ENCODE measurements at regions not wholly inside any gene's neighbourhood (a gene's known extent, or its start where the extent isn't known, plus 50 kb on each side); places are given as distances from the start of the nearest gene placed in this dataset.

GRCh38 chr9:95756101-95756500 is 119.4 kb upstream of the ERCC6L2 start:
- DNase-seq (ENCODE audit: extremely low read depth, low read depth) = no peak
- TF ChIP-seq CTCF (IDR thresholded peaks at IDR 0.05; ENCODE audit: low read depth, low read length, missing control alignments) = no peak
- H3K4me3 ChIP-seq (replicated peaks; ENCODE audit: low read depth, low read length) = no peak overlapping the region

- TF ChIP-seq CTCF (IDR thresholded peaks at IDR 0.05; ENCODE audit: low read depth, low read length, missing control alignments) = no peak
- no peak for DNase-seq (ENCODE audit: extremely low read depth, low read depth)
- no peak overlapping the region for H3K4me3 ChIP-seq (replicated peaks; ENCODE audit: low read depth, low read length)
These were observed 120.1 kb upstream of the ERCC6L2 start for GRCh38 chr9:95755421-95755730.

DNA sequence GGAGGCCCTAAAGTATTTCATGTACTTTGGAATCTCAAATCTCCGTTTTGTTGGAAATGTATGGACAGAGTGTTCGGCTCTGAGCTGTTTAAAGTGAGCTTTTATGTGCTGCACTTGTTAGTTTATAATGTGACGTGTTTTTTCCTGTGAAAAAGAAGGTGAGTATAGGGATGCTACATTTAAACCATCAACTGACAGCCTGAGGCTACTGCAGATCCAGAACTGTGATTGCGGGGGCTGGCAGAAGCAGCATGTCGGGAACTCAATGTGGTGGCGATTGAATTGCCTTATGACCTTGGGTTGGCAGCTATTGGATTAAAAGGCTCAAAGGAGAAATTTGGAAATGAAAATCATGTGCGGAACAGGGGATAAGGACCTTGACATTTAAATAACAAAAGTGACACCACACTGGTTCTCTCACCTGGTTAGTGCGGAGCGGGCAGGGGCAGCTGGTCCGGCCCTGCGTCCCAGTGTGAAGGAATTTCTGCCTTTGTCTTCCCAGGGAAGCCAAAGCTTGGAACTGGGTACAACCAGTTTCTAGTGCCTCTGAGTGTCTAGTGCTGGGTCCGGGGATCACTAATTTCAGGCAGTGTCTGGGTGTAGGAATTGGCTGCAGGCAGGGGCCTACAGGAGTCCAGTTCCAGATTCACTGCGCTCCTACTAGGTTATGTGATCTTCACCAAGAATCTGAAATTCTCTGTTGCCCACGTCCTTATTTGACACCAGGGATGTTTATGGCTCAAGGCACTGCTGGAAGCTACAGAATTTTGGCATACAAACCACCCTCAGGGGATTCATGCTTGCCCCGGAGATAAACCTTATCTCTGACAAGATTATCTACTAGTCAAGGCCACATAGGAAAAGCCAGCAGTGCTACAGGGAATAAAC is 120.7 kb upstream of the ERCC6L2 start:
- H3K4me3 ChIP-seq (replicated peaks; ENCODE audit: low read depth, low read length) = no peak overlapping the region
- TF ChIP-seq CTCF (IDR thresholded peaks at IDR 0.05; ENCODE audit: low read depth, low read length, missing control alignments) = no peak

GRCh38 chr9:95753762-95754465 is 121.6 kb upstream of the ERCC6L2 start:
- DNase-seq (ENCODE audit: extremely low read depth, low read depth) = no peak
- no peak overlapping the region for H3K4me3 ChIP-seq (replicated peaks; ENCODE audit: low read depth, low read length)
- TF ChIP-seq CTCF (IDR thresholded peaks at IDR 0.05; ENCODE audit: low read depth, low read length, missing control alignments) = no peak

More for the DNA sequence above, 120.7 kb upstream of the ERCC6L2 start:
- DNase-seq (ENCODE audit: extremely low read depth, low read depth) = no peak

DNA sequence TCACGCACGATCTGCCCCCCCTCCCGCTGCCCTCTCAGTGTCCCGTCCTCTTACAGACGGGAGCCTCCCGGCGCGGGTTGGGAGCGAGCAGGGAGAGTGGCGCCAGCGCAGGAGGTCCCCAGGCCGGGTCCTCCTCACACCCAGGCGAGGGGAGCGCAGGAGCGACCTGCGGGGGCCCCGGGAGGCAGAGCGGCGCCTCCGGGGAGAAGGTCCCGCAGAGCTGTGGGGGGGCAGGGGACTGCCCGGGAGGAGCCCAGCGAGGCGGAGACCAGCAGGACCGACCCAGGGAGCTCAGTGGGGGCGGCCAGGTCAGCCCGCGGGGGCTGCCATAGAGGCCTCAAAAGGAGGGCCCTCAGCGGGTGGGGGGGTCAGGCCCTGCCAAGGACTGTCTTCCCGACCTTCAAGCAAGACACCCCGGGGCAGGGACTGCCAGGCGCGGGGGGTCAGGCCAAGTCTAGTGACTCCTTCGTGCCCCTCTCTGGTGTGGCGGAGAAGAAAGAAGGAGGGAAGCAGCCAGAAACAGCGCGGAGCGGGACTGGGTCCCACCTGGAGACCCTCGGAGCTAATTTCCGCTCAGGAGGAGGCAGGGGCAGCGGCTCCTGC is 123.3 kb upstream of the ERCC6L2 start:
- no peak overlapping the region for H3K4me3 ChIP-seq (replicated peaks; ENCODE audit: low read depth, low read length)
- no peak for DNase-seq (ENCODE audit: extremely low read depth, low read depth)

GRCh38 chr9:95751520-95751790 is 124.0 kb upstream of the ERCC6L2 start:
- DNase-seq (ENCODE audit: extremely low read depth, low read depth) = no peak
- no peak overlapping the region for H3K4me3 ChIP-seq (replicated peaks; ENCODE audit: low read depth, low read length)
- TF ChIP-seq CTCF (IDR thresholded peaks at IDR 0.05; ENCODE audit: low read depth, low read length, missing control alignments) = no peak

More for the DNA sequence above, 123.3 kb upstream of the ERCC6L2 start:
- no peak for TF ChIP-seq CTCF (IDR thresholded peaks at IDR 0.05; ENCODE audit: low read depth, low read length, missing control alignments)

All from HFF-Myc (cell line).